ENCODE measurements at regions not wholly inside any gene's neighbourhood (a gene's known extent, or its start where the extent isn't known, plus 50 kb on each side); places are given as distances from the start of the nearest gene placed in this dataset.

DNA sequence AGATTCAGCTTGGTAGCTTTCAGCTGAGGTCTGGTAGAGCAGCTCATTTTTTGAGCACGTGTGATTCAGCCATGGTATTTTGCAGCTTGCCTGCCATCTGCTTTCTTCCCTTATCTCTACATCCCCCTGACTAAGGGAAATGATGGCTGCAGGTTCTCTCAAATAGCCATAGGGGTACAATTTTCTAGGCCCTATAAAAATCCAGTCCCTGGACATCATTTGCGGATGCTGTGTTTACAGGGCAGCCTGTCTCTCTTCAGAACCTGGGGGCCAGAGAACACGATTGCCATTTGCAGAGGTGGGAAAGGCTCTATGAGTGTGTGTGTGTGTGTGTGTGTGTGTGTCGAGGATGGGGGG, 442.7 kb upstream of the MEIS1 start:
- TF ChIP-seq CTCF (conservative IDR thresholded peaks at IDR 0.05; ENCODE audit: low read depth, low read length): no peak
- no peak for TF ChIP-seq EZH2 (IDR thresholded peaks at IDR 0.05; ENCODE audit: borderline replicate concordance, low read depth, low read length, poor library complexity, severe bottlenecking)
